Thyroid gland (tissue), 4 donors: ENCODE measurements at regions not wholly inside any gene's neighbourhood (a gene's known extent, or its start where the extent isn't known, plus 50 kb on each side); places are given as distances from the start of the nearest gene placed in this dataset.

ENCODE experiments used
- DNase-seq, 2 donors: peaks; one replicate each; pipeline ENCODE4 v3.0.0-alpha.2; 2019
- H3K27ac ChIP-seq, 3 donors: fragments of 200-600 bp; sonication (generic); 1 replicate in 2 of 3; 2 replicates in 1 of 3; pipeline ENCODE4 v1.5.1; 2016 to 2019; ENCODE audit warnings: mild to moderate bottlenecking in 1 of 3, moderate library complexity in 1 of 3
- H3K27me3 ChIP-seq: fragments of 200-600 bp; sonication (generic); one replicate; pipeline ENCODE4 v1.5.1; 2019
- H3K36me3 ChIP-seq, 2 donors: fragments of 200-600 bp; sonication (generic); one replicate each; pipeline ENCODE4 v1.5.1; 2016 to 2019
- H3K4me1 ChIP-seq, 2 donors: fragments of 200-600 bp; sonication (generic); one replicate each; pipeline ENCODE4 v1.5.1; 2017 to 2019
- H3K4me3 ChIP-seq, 3 donors: fragments of 200-600 bp; sonication (generic); replicated peaks in 1 of 3; 1 replicate in 2 of 3; 2 replicates in 1 of 3; pipeline ENCODE4 v1.5.1; 2016; ENCODE audit warnings: mild to moderate bottlenecking in 1 of 3
- H3K9me3 ChIP-seq: fragments of 200-600 bp; sonication (generic); one replicate; pipeline ENCODE4 v1.5.1; 2017
- CTCF ChIP-seq, 6 experiments: fragments of 200-600 bp in 3 of 6; fragments of 450-650 bp in 3 of 6; sonication (generic) in 3 of 6; IDR thresholded peaks; one replicate each; pipeline ENCODE4 v1.5.1; 2016 to 2019; ENCODE audit warnings: antibody characterized with exemption in 6 of 6, mild to moderate bottlenecking in 2 of 6, inconsistent platforms in 1 of 6, moderate library complexity in 1 of 6
- POLR2A ChIP-seq, 2 donors: fragments of 450-650 bp; IDR thresholded peaks; one replicate each; pipeline ENCODE4 v1.6.1; 2017; ENCODE audit warnings: antibody characterized with exemption in 2 of 2, mild to moderate bottlenecking in 2 of 2, moderate library complexity in 1 of 2
- WGBS, 2 donors: methylation state at CpG; one replicate each; pipeline ENCODE4 v1.1.5; 2017; 5-methylcytosine and 5-hydroxymethylcytosine counted together
- intact Hi-C: fragments of 100-400 bp; cut with DNase I; formaldehyde crosslinking; loops from one replicate; pipeline ENCODE4 v1.15.1; 2023

- WGBS, 2 donors: 93 to 96% methylated on average over 3 of the region's 3 CpGs
- Histone ChIP-seq H3K36me3 (no peaks in the 10 kb centered on the region), H3K27me3 (no peaks in the 10 kb centered on the region), H3K4me1 (no peaks in the 10 kb centered on the region), H3K27ac (no peak overlapping the region), H3K4me3 (no peak overlapping the region), H3K9me3 (no peaks in the 10 kb centered on the region)
- DNase-seq: no peak
- intact Hi-C loops: no loop called here
- TF ChIP-seq POLR2A (IDR thresholded peaks at IDR 0.05) (no peak), CTCF (IDR thresholded peaks at IDR 0.05) (no peak)
These were observed 132.0 kb upstream of the NFIB start for GRCh38 chr9:14445946-14446345.

DNA sequence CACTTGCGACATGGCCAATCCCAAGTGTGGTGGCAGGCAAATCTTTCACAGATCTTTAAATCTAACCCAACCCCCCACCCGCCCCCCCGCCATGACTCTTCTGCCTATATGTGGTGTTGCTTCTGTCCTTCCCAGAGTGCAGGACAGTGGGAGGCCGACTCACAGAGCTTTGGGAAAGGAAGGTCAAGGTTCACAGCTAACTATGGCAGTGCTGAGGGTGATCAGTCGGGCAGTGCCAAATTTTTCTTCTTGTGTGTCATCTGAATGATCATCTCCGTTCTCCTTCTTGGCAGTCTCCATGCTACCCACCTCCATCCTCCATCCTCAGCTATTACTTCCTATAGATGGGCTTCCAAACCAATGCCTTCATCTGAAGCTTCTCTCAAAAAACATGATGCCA lies 129.0 kb upstream of the NFIB start:
- no peak overlapping the region for H3K27ac ChIP-seq
- no peak for TF ChIP-seq CTCF (IDR thresholded peaks at IDR 0.05)
- no peak for TF ChIP-seq POLR2A (IDR thresholded peaks at IDR 0.05)
- 94 to 96% methylated on average over 6 of the region's 6 CpGs for WGBS, 2 donors
- no peak overlapping the region for H3K4me3 ChIP-seq
- DNase-seq: no peak
- peaks cover 0 to under 1% of the 10 kb centered on the region in 2 donors for H3K4me1 ChIP-seq
- intact Hi-C loops: no loop called here
- no peaks in the 10 kb centered on the region for H3K9me3 ChIP-seq
- no peaks in the 10 kb centered on the region for H3K27me3 ChIP-seq
- no peaks in the 10 kb centered on the region for H3K36me3 ChIP-seq

GRCh38 chr9:14441976-14442651 lies 128.2 kb upstream of the NFIB start:
- intact Hi-C loops: no loop called here
- no peak for TF ChIP-seq POLR2A (IDR thresholded peaks at IDR 0.05)
- TF ChIP-seq CTCF (IDR thresholded peaks at IDR 0.05): no peak
- Histone ChIP-seq H3K9me3 (no peaks in the 10 kb centered on the region), H3K4me3 (no peak overlapping the region), H3K4me1 (peaks cover 0 to 7% of the 10 kb centered on the region in 2 donors), H3K36me3 (no peaks in the 10 kb centered on the region), H3K27ac (no peak overlapping the region), H3K27me3 (no peaks in the 10 kb centered on the region)
- no peak for DNase-seq
- 91 to 92% methylated on average over 10 of the region's 10 CpGs for WGBS, 2 donors

- DNase-seq: no peak
- Histone ChIP-seq H3K36me3 (no peaks in the 10 kb centered on the region), H3K27me3 (no peaks in the 10 kb centered on the region), H3K27ac (no peak overlapping the region), H3K9me3 (no peaks in the 10 kb centered on the region), H3K4me1 (peaks cover 0 to 7% of the 10 kb centered on the region in 2 donors), H3K4me3 (no peak overlapping the region)
- 75 to 85% methylated on average over 8 of the region's 8 CpGs for WGBS, 2 donors
- TF ChIP-seq POLR2A (IDR thresholded peaks at IDR 0.05) (no peak), CTCF (IDR thresholded peaks at IDR 0.05) (no peak)
- intact Hi-C loops: no loop called here
These were observed 127.2 kb upstream of the NFIB start for GRCh38 chr9:14441115-14441514.

- intact Hi-C loops: no loop called here
- TF ChIP-seq CTCF (IDR thresholded peaks at IDR 0.05): no peak
- no peak for TF ChIP-seq POLR2A (IDR thresholded peaks at IDR 0.05)
- 86 to 94% methylated on average over 4 of the region's 4 CpGs for WGBS, 2 donors
These were observed 126.1 kb upstream of the NFIB start for GRCh38 chr9:14440062-14440461.

More at GRCh38 chr9:14440062-14440461, 126.1 kb upstream of the NFIB start:
- DNase-seq: no peak
- Histone ChIP-seq H3K27me3 (no peaks in the 10 kb centered on the region), H3K4me3 (no peak overlapping the region), H3K9me3 (no peaks in the 10 kb centered on the region), H3K4me1 (peaks cover 0 to 7% of the 10 kb centered on the region in 2 donors), H3K36me3 (no peaks in the 10 kb centered on the region), H3K27ac (no peak overlapping the region)
